Endothelial cell of umbilical vein (primary cell): ENCODE measurements at regions not wholly inside any gene's neighbourhood (a gene's known extent, or its start where the extent isn't known, plus 50 kb on each side); places are given as distances from the start of the nearest gene placed in this dataset.

Experiments
- BruUV-seq: library from RNA; stranded (reverse); fragments of 400-500 nt; replicated peaks from 2 replicates; lab custom pipeline; 2021; lab: Mats Ljungman, UMichigan
- CTCF ChIA-PET: fragments of 300-600, 350-600 bp; sonication (Branson Sonifier 250); formaldehyde crosslinking; loops from one replicate; lab custom pipeline; 2021; ENCODE audit warnings: antibody characterized with exemption, inconsistent platforms; lab: Charles Lee
- POLR2A ChIA-PET: fragments of 300-600, 350-600 bp; sonication (Branson Sonifier 250); formaldehyde crosslinking; loops from one replicate; lab custom pipeline; 2021; ENCODE audit warnings: antibody characterized with exemption, inconsistent platforms; lab: Charles Lee
- DNase-seq: peaks from one replicate; pipeline ENCODE4 v3.0.0-alpha.2; 2011; ENCODE audit warnings: low read depth, low spot score
- FAIRE-seq: peaks from 2 replicates; lab custom pipeline; 2011; peaks lifted over from hg19 to GRCh38; lab: Jason Lieb, UNC
- H2AFZ ChIP-seq: 2 replicates; pipeline ENCODE4 v1.6.0; 2012; ENCODE audit warnings: low read depth, low read length, control low read depth, inconsistent platforms
- H3K27ac ChIP-seq: 2 replicates; pipeline ENCODE4 v1.5.1; 2011; ENCODE audit warnings: low read depth, mild to moderate bottlenecking, control low read depth, low read length, moderate library complexity; ENCODE audit not compliant: insufficient read depth
- H3K27me3 ChIP-seq, 2 experiments: 2 replicates each; pipeline versions ENCODE4 v1.6.0 to v1.6.1; 2011; ENCODE audit warnings: low read length in 2 of 2, mixed read lengths in 1 of 2; ENCODE audit not compliant: control insufficient read depth in 2 of 2, insufficient read depth in 2 of 2
- H3K36me3 ChIP-seq, 2 experiments: 2 replicates in 1 of 2; 3 replicates in 1 of 2; pipeline ENCODE4 v1.5.1; 2011; ENCODE audit warnings: low read length in 2 of 2, mild to moderate bottlenecking in 1 of 2, moderate library complexity in 1 of 2; ENCODE audit not compliant: control insufficient read depth in 2 of 2, insufficient read depth in 2 of 2; ENCODE audit errors: extremely low read depth in 1 of 2
- H3K4me1 ChIP-seq: 3 replicates; pipeline ENCODE4 v1.5.1; 2011; ENCODE audit warnings: mild to moderate bottlenecking, low read length; ENCODE audit not compliant: control insufficient read depth, insufficient read depth; ENCODE audit errors: extremely low read depth
- H3K4me2 ChIP-seq: 2 replicates; pipeline ENCODE4 v1.6.1; 2011; ENCODE audit warnings: low read length, control low read depth, mixed read lengths; ENCODE audit not compliant: insufficient read depth
- H3K4me3 ChIP-seq, 3 experiments: fragments of 200-600 bp in 1 of 3; sonication (generic), shearing (Covaris generic) in 1 of 3; replicated peaks in 1 of 3; 2 replicates each; pipeline ENCODE4 v1.5.1; 2011 to 2016; ENCODE audit warnings: control low read depth in 3 of 3, low read length in 3 of 3, mild to moderate bottlenecking in 2 of 3, inconsistent platforms in 1 of 3, low read depth in 1 of 3, moderate library complexity in 1 of 3; ENCODE audit not compliant: insufficient read depth in 1 of 3
- H3K79me2 ChIP-seq: 2 replicates; pipeline ENCODE4 v1.6.0; 2012; ENCODE audit warnings: low read length, inconsistent platforms; ENCODE audit not compliant: control insufficient read depth, insufficient read depth
- H3K9ac ChIP-seq: replicated peaks from 2 replicates; pipeline ENCODE3; 2011; ENCODE audit warnings: low read length, control low read depth; ENCODE audit not compliant: insufficient read depth; ENCODE audit errors: extremely low read depth
- H3K9me1 ChIP-seq: replicated peaks from 3 replicates; pipeline ENCODE4 v1.6.0; 2011; ENCODE audit warnings: mild to moderate bottlenecking, low read length; ENCODE audit not compliant: control insufficient read depth, insufficient read depth; ENCODE audit errors: extremely low read depth
- H3K9me3 ChIP-seq: replicated peaks from 2 replicates; pipeline ENCODE4 v1.5.1; 2012; ENCODE audit warnings: low read length, inconsistent platforms; ENCODE audit not compliant: control insufficient read depth, insufficient read depth
- H4K20me1 ChIP-seq: replicated peaks from 2 replicates; pipeline ENCODE3; 2011; ENCODE audit warnings: mild to moderate bottlenecking, low read length; ENCODE audit not compliant: control insufficient read depth, insufficient read depth; ENCODE audit errors: extremely low read depth
- EZH2 ChIP-seq: IDR thresholded peaks from 2 replicates; pipeline ENCODE4 v1.6.1; 2012; ENCODE audit warnings: borderline replicate concordance, low read depth, mild to moderate bottlenecking, moderate library complexity, low read length, inconsistent platforms; ENCODE audit not compliant: severe bottlenecking
- FOS ChIP-seq: IDR thresholded peaks from 2 replicates; pipeline ENCODE4 v1.6.1; 2011; ENCODE audit warnings: mild to moderate bottlenecking, low read length, moderate library complexity, borderline replicate concordance; ENCODE audit not compliant: insufficient read depth
- GATA2 ChIP-seq: IDR thresholded peaks from 2 replicates; pipeline ENCODE4 v1.7.0; 2011; ENCODE audit warnings: low read depth, mild to moderate bottlenecking, moderate library complexity, mixed read lengths, low read length; ENCODE audit not compliant: insufficient read length, insufficient read depth
- JUN ChIP-seq: IDR thresholded peaks from 2 replicates; pipeline ENCODE4 v1.6.1; 2011; ENCODE audit warnings: borderline replicate concordance, low read depth; ENCODE audit not compliant: insufficient read length, insufficient read depth
- MYC ChIP-seq: IDR thresholded peaks from one replicate; pipeline ENCODE4 v1.6.1; 2011; ENCODE audit warnings: mild to moderate bottlenecking, low read depth, low read length
- POLR2A ChIP-seq: IDR thresholded peaks from 2 replicates; pipeline ENCODE4 v1.6.1; 2012; ENCODE audit warnings: low read depth, mild to moderate bottlenecking, control low read depth, low read length
- POLR2AphosphoS5 ChIP-seq: IDR thresholded peaks from 2 replicates; pipeline ENCODE4 v1.6.1; 2012; ENCODE audit warnings: low read depth, mild to moderate bottlenecking, control low read depth, low read length, moderate library complexity; ENCODE audit not compliant: insufficient read depth
- dilution Hi-C: fragments of 300-500 bp; cut with MboI; formaldehyde crosslinking; loops from one replicate; pipeline ENCODE4 v1.15.0; 2019; ENCODE audit warnings: low sequenced_read_pairs; ENCODE audit not compliant: extremely low pct_ligation_motif_present
- intact Hi-C: fragments of 100-400 bp; cut with micrococcal nuclease; formaldehyde crosslinking; loops from one replicate; pipeline ENCODE4 v1.10.0; 2022
- TF ChIP-seq, protein P1 (sequence below): IDR thresholded peaks from 2 replicates; pipeline ENCODE4 v1.6.1; 2011; ENCODE audit not compliant: insufficient read depth, insufficient read length
- TF ChIP-seq, protein P2 (sequence below), 2 donors: IDR thresholded peaks; 1 replicate in 1 of 2; 2 replicates in 1 of 2; pipeline ENCODE4 v1.5.1; 2011; ENCODE audit warnings: low read length in 2 of 2, mild to moderate bottlenecking in 2 of 2, moderate library complexity in 2 of 2, control low read depth in 1 of 2, inconsistent platforms in 1 of 2, low read depth in 1 of 2; ENCODE audit not compliant: insufficient read depth in 1 of 2; ENCODE audit errors: extremely low read depth in 1 of 2

DNA sequence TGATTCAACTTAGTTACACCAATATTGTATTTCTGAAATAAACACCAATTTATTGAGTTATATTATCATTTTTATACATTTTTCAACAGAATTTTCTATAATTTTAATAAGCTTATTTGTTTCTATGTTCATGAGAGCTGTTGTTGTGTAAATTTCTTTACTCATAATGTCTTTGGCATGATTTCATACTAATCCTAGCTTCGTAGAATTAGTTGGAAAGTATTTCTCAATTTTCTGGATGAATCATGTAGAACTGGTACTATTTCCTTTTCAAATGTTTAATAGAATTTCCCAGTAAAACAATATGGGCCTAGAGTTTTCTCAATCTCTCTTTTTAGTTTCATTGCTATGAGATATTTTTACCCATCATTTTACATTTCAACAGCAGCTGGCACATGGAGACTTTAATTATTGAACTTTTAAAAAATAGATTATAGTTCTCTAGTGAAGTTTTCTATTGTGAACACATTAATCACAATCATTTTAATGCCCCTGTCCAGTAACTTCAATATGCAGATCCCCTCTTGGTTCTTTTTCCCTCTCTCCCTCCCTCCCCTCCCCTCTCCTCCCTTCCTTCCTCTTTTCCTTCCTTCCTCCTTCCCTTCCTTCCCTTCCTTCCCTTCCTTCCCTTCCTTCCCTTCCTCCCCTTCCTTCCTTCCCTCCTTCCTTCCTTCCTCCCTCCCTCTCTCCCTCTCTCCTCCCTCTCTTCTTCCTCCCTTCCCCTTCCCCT, 1357.1 kb downstream of the ZPLD1 start:
- CTCF ChIA-PET = no interaction called here
- no peaks in the 10 kb centered on the region for H3K9me3 ChIP-seq
- no peak for FAIRE-seq
- no peaks in the 10 kb centered on the region for H3K27me3 ChIP-seq
- H3K36me3 ChIP-seq = no peaks in the 10 kb centered on the region
- POLR2A ChIA-PET = no interaction called here
- H3K27ac ChIP-seq = no peak overlapping the region
- no peaks in the 10 kb centered on the region for H3K79me2 ChIP-seq
- H4K20me1 ChIP-seq = no peaks in the 10 kb centered on the region
- H3K9me1 ChIP-seq = no peaks in the 10 kb centered on the region
- no peaks in the 10 kb centered on the region for H3K4me1 ChIP-seq
- no peak overlapping the region for H3K4me2 ChIP-seq
- H3K4me3 ChIP-seq = no peak overlapping the region
- no peak for TF ChIP-seq FOS
- no peak for TF ChIP-seq JUN
- no peak for TF ChIP-seq POLR2AphosphoS5
- TF ChIP-seq, protein P1, sequence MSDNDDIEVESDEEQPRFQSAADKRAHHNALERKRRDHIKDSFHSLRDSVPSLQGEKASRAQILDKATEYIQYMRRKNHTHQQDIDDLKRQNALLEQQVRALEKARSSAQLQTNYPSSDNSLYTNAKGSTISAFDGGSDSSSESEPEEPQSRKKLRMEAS = no peak
- TF ChIP-seq POLR2A = no peak
- TF ChIP-seq EZH2 = no peak
- no peak for TF ChIP-seq MYC
- TF ChIP-seq, protein P2, sequence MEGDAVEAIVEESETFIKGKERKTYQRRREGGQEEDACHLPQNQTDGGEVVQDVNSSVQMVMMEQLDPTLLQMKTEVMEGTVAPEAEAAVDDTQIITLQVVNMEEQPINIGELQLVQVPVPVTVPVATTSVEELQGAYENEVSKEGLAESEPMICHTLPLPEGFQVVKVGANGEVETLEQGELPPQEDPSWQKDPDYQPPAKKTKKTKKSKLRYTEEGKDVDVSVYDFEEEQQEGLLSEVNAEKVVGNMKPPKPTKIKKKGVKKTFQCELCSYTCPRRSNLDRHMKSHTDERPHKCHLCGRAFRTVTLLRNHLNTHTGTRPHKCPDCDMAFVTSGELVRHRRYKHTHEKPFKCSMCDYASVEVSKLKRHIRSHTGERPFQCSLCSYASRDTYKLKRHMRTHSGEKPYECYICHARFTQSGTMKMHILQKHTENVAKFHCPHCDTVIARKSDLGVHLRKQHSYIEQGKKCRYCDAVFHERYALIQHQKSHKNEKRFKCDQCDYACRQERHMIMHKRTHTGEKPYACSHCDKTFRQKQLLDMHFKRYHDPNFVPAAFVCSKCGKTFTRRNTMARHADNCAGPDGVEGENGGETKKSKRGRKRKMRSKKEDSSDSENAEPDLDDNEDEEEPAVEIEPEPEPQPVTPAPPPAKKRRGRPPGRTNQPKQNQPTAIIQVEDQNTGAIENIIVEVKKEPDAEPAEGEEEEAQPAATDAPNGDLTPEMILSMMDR (IDR thresholded peaks at IDR 0.05; ENCODE audit: extremely low read depth in 1 of 2, insufficient read depth in 1 of 2, low read depth in 1 of 2, low read length in 2 of 2) = no peak
- no peak for TF ChIP-seq GATA2
- BruUV-seq = no TSS peak
- intact Hi-C loops (no loop called here), dilution Hi-C loops (no loop called here)
- no peak overlapping the region for H2AFZ ChIP-seq
- H3K9ac ChIP-seq = no peak overlapping the region
- no peak for DNase-seq
